H1 (cell line): ENCODE measurements at regions not wholly inside any gene's neighbourhood (a gene's known extent, or its start where the extent isn't known, plus 50 kb on each side); places are given as distances from the start of the nearest gene placed in this dataset.

Source experiments
- CTCF ChIA-PET: fragments of 300-600 bp; sonication (Branson Sonifier 250); formaldehyde crosslinking; loops from one replicate; lab custom pipeline; 2021; ENCODE audit not compliant: partially characterized antibody; lab: Charles Lee
- POLR2A ChIA-PET: fragments of 300-600 bp; sonication (Branson Sonifier 250); formaldehyde crosslinking; loops from one replicate; lab custom pipeline; 2021; ENCODE audit warnings: inconsistent platforms; ENCODE audit not compliant: partially characterized antibody; lab: Charles Lee
- DNase-seq, 2 experiments: peaks; one replicate each; pipeline versions ENCODE4 v3.0.0 to v3.0.0-alpha.2; 2010 to 2022; ENCODE audit warnings: low spot score in 2 of 2, low read depth in 1 of 2, mixed read lengths in 1 of 2
- FAIRE-seq: peaks from 2 replicates; lab custom pipeline; 2011; peaks lifted over from hg19 to GRCh38; lab: Jason Lieb, UNC
- H2AFZ ChIP-seq: 2 replicates; pipeline ENCODE4 v1.8.1; 2012; ENCODE audit warnings: low read length, inconsistent platforms
- H2AK5ac ChIP-seq: 2 replicates; pipeline ENCODE4 v1.6.1; 2013; ENCODE audit warnings: low read depth, low read length
- H2BK120ac ChIP-seq: replicated peaks from 2 replicates; pipeline ENCODE3; 2013; ENCODE audit warnings: low read depth, low read length, inconsistent platforms
- H2BK12ac ChIP-seq: 2 replicates; pipeline ENCODE4 v1.6.1; 2013; ENCODE audit warnings: low read depth, low read length
- H2BK15ac ChIP-seq: 2 replicates; pipeline ENCODE4 v1.6.1; 2013; ENCODE audit warnings: low read length
- H2BK20ac ChIP-seq: 2 replicates; pipeline ENCODE4 v1.6.1; 2013; ENCODE audit warnings: low read length
- H2BK5ac ChIP-seq: 2 replicates; pipeline ENCODE4 v1.6.1; 2013; ENCODE audit warnings: low read depth, low read length
- H3K14ac ChIP-seq: 2 replicates; pipeline ENCODE4 v1.6.1; 2013; ENCODE audit warnings: inconsistent platforms; ENCODE audit not compliant: insufficient read length
- H3K18ac ChIP-seq: 2 replicates; pipeline ENCODE4 v1.6.1; 2013; ENCODE audit warnings: low read length; ENCODE audit errors: extremely low read depth
- H3K23ac ChIP-seq: 2 replicates; pipeline ENCODE4 v1.6.1; 2013; ENCODE audit warnings: inconsistent platforms; ENCODE audit not compliant: insufficient read length
- H3K23me2 ChIP-seq: 2 replicates; pipeline ENCODE4 v1.6.1; 2013; ENCODE audit warnings: low read depth, low read length
- H3K27ac ChIP-seq: 2 replicates; pipeline ENCODE4 v1.6.1; 2011; ENCODE audit warnings: low read depth, low read length, inconsistent platforms
- H3K27me3 ChIP-seq, 4 experiments: replicated peaks in 1 of 4; 1 replicate in 1 of 4; 2 replicates in 3 of 4; pipeline versions ENCODE4 v1.6.1 to v1.8.1; 2011 to 2013; ENCODE audit warnings: low read length in 3 of 4, mild to moderate bottlenecking in 3 of 4, inconsistent platforms in 2 of 4, mixed read lengths in 2 of 4, moderate library complexity in 1 of 4; ENCODE audit not compliant: control insufficient read depth in 3 of 4, insufficient read depth in 3 of 4; ENCODE audit errors: extremely low read depth in 1 of 4
- H3K36me3 ChIP-seq, 4 experiments: 2 replicates each; pipeline versions ENCODE4 v1.6.1 to v1.8.1; 2011 to 2013; ENCODE audit warnings: mild to moderate bottlenecking in 4 of 4, low read length in 3 of 4, moderate library complexity in 2 of 4, control low read depth in 1 of 4, inconsistent platforms in 1 of 4; ENCODE audit not compliant: insufficient read depth in 4 of 4, control insufficient read depth in 2 of 4
- H3K4ac ChIP-seq: replicated peaks from 2 replicates; pipeline ENCODE3; 2013; ENCODE audit warnings: low read length, low read depth, mixed read lengths, inconsistent platforms; ENCODE audit not compliant: insufficient read length
- H3K4me1 ChIP-seq, 4 experiments: replicated peaks in 1 of 4; 1 replicate in 1 of 4; 2 replicates in 3 of 4; pipeline versions ENCODE4 v1.6.1 to v1.8.1; 2011 to 2013; ENCODE audit warnings: low read length in 3 of 4, inconsistent platforms in 2 of 4, mixed read lengths in 1 of 4; ENCODE audit not compliant: insufficient read depth in 4 of 4, control insufficient read depth in 3 of 4
- H3K4me2 ChIP-seq, 2 experiments: 2 replicates each; pipeline versions ENCODE4 v1.6.1 to v1.8.1; 2011 to 2013; ENCODE audit warnings: low read depth in 2 of 2, low read length in 2 of 2, control low read depth in 1 of 2, inconsistent platforms in 1 of 2, mild to moderate bottlenecking in 1 of 2; ENCODE audit not compliant: insufficient read depth in 1 of 2
- H3K4me3 ChIP-seq, 4 experiments: fragments of 200-600, 300-600 bp in 1 of 4; sonication (generic), shearing (Covaris generic), sonication (Bioruptor Twin) in 1 of 4; 2 replicates each; pipeline versions ENCODE4 v1.5.1 to v1.8.1; 2011 to 2016; ENCODE audit warnings: low read length in 4 of 4, low read depth in 3 of 4, control low read depth in 2 of 4, inconsistent platforms in 2 of 4, mild to moderate bottlenecking in 2 of 4, mixed read lengths in 1 of 4, moderate library complexity in 1 of 4; ENCODE audit not compliant: insufficient read depth in 2 of 4; ENCODE audit errors: extremely low read depth in 1 of 4
- H3K56ac ChIP-seq: replicated peaks from 2 replicates; pipeline ENCODE3; 2013; ENCODE audit warnings: low read depth, mild to moderate bottlenecking, mixed read lengths, low read length, inconsistent platforms; ENCODE audit not compliant: insufficient read length
- H3K79me1 ChIP-seq: 2 replicates; pipeline ENCODE4 v1.6.1; 2013; ENCODE audit warnings: low read depth, low read length, control low read depth
- H3K79me2 ChIP-seq, 2 experiments: 2 replicates each; pipeline versions ENCODE4 v1.6.1 to v1.8.1; 2012 to 2013; ENCODE audit warnings: low read length in 2 of 2, mild to moderate bottlenecking in 2 of 2, inconsistent platforms in 1 of 2; ENCODE audit not compliant: insufficient read depth in 2 of 2, control insufficient read depth in 1 of 2
- H3K9ac ChIP-seq, 4 experiments: replicated peaks in 1 of 4; 1 replicate in 1 of 4; 2 replicates in 3 of 4; pipeline versions ENCODE4 v1.6.1 to v1.8.1; 2011 to 2013; ENCODE audit warnings: low read depth in 3 of 4, low read length in 3 of 4, control low read depth in 2 of 4, mild to moderate bottlenecking in 2 of 4, moderate library complexity in 2 of 4, inconsistent platforms in 1 of 4; ENCODE audit errors: extremely low read depth in 1 of 4
- H3K9me3 ChIP-seq, 2 experiments: 2 replicates each; pipeline versions ENCODE4 v1.6.1 to v1.8.1; 2012 to 2013; ENCODE audit warnings: mild to moderate bottlenecking in 2 of 2, moderate library complexity in 2 of 2, control low read depth in 1 of 2, inconsistent platforms in 1 of 2, low read depth in 1 of 2, low read length in 1 of 2, mixed read lengths in 1 of 2; ENCODE audit not compliant: insufficient read depth in 2 of 2
- H4K20me1 ChIP-seq, 2 experiments: replicated peaks in 1 of 2; 2 replicates each; pipeline versions ENCODE3 to v1.8.1; 2011 to 2013; ENCODE audit warnings: inconsistent platforms in 2 of 2, low read length in 2 of 2, mild to moderate bottlenecking in 1 of 2; ENCODE audit not compliant: insufficient read depth in 2 of 2, control insufficient read depth in 1 of 2
- H4K5ac ChIP-seq: 2 replicates; pipeline ENCODE4 v1.6.1; 2013; ENCODE audit warnings: low read length, low read depth, mixed read lengths, inconsistent platforms; ENCODE audit not compliant: insufficient read length
- H4K8ac ChIP-seq: 2 replicates; pipeline ENCODE4 v1.8.0; 2013; ENCODE audit warnings: mild to moderate bottlenecking, moderate library complexity, low read length, inconsistent platforms; ENCODE audit not compliant: insufficient read depth; ENCODE audit errors: extremely low read depth
- H4K91ac ChIP-seq: replicated peaks from 2 replicates; pipeline ENCODE3; 2013; ENCODE audit warnings: low read length, mixed read lengths, inconsistent platforms; ENCODE audit not compliant: insufficient read length
- KDM5A ChIP-seq: fragments of 200-600 bp; IDR thresholded peaks from 2 replicates; pipeline ENCODE4 v1.7.1; 2012; ENCODE audit warnings: mild to moderate bottlenecking, low read length, inconsistent platforms, mixed read lengths
- PHF8 ChIP-seq: fragments of 200-600 bp; sonication (generic); conservative IDR thresholded peaks from 2 replicates; pipeline ENCODE4 v1.7.1; 2012; ENCODE audit warnings: low read depth, mild to moderate bottlenecking, inconsistent platforms, low read length, moderate library complexity
- POU5F1 ChIP-seq: IDR thresholded peaks from 2 replicates; pipeline ENCODE4 v1.6.1; 2011; ENCODE audit warnings: low read depth, mild to moderate bottlenecking, low read length, moderate library complexity
- RBBP5 ChIP-seq: IDR thresholded peaks from 2 replicates; pipeline ENCODE4 v1.7.1; 2012; ENCODE audit warnings: low read depth, mild to moderate bottlenecking, inconsistent platforms, low read length, moderate library complexity, borderline replicate concordance
- RNF2 ChIP-seq: fragments of 200-900, 300-1000 bp; sonication (generic); IDR thresholded peaks from 2 replicates; pipeline ENCODE4 v1.7.1; 2016; ENCODE audit warnings: borderline replicate concordance, low read depth, mild to moderate bottlenecking, antibody characterized with exemption, low read length; ENCODE audit not compliant: poor library complexity, severe bottlenecking; ENCODE audit errors: missing control alignments
- SP1 ChIP-seq: IDR thresholded peaks from 2 replicates; pipeline ENCODE4 v1.6.1; 2011; ENCODE audit warnings: low read depth, low read length
- WGBS, 2 experiments: shearing (Covaris generic) in 1 of 2; methylation state at CpG; one replicate each; pipeline versions ENCODE4 v1.1.6 to v1.1.7; 2013 to 2015; ENCODE audit warnings: low lambda C conversion rate in 2 of 2, mixed read lengths in 2 of 2, inconsistent platforms in 1 of 2, low coverage in 1 of 2, missing lambda C conversion rate in 1 of 2; ENCODE audit not compliant: insufficient replicate concordance in 2 of 2, insufficient coverage in 1 of 2, insufficient read length in 1 of 2; ENCODE audit errors: extremely low coverage in 1 of 2, missing lambda C conversion rate in 1 of 2; 5-methylcytosine and 5-hydroxymethylcytosine counted together

DNA sequence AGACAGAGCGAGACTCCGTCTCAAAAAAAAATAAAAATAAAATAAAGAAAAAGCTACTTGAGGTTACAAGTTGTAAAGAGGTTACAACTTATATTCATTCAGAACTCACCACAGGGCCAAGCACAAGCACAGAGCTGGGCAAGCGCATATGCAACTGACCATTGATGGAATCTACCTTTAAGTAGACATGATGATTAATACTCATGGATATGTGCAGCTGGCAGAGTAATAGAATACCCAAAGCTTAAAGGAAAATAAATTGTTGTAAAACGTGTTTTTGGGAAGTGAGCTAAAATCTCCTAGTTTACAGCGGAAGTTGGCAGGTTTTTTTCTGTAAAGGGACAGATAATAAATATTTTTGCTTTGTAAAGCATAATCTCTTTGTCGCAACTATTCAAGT, 111.6 kb downstream of the TMEM168 start:
- H3K27me3 ChIP-seq, result no peaks in the 10 kb centered on the region
- H3K23ac ChIP-seq, result no peak overlapping the region
- H3K23me2 ChIP-seq, result no peaks in the 10 kb centered on the region; the same call in 1 of the 2 replicates
- H2AK5ac ChIP-seq, result no peak overlapping the region
- no peaks in the 10 kb centered on the region for H3K36me3 ChIP-seq
- ChIA-PET POLR2A (no interaction called here), CTCF (interaction anchor here (0.8 to 1.9 kb wide), 2 partner anchors 11 to 152 kb away, joined by 3 to 7 read pairs; no protein-coding TSS in a partner anchor)
- H2AFZ ChIP-seq, result no peak overlapping the region
- no peak overlapping the region for H2BK120ac ChIP-seq
- no peak overlapping the region for H4K8ac ChIP-seq
- H3K56ac ChIP-seq, result no peak overlapping the region
- no peak overlapping the region for H4K5ac ChIP-seq
- no peak overlapping the region for H3K4ac ChIP-seq
- no peak overlapping the region for H2BK15ac ChIP-seq
- H3K4me2 ChIP-seq, result no peak overlapping the region
- 88% methylated on average over 6 of the region's 6 CpGs; no CpG with 5 or more reads in 1 of the 2 experiments for WGBS, 2 experiments
- no peak overlapping the region for H2BK12ac ChIP-seq
- H3K79me1 ChIP-seq, result no peaks in the 10 kb centered on the region
- no peak overlapping the region for H2BK20ac ChIP-seq
- H4K20me1 ChIP-seq, result no peaks in the 10 kb centered on the region
- no peak overlapping the region for H2BK5ac ChIP-seq
- TF ChIP-seq KDM5A (no peak), RNF2 (no peak), PHF8 (no peak), SP1 (no peak), RBBP5 (no peak), POU5F1 (no peak)
- H3K14ac ChIP-seq, result no peak overlapping the region
- DNase-seq, result no peak
- FAIRE-seq, result no peak
- H3K9me3 ChIP-seq, result no peaks in the 10 kb centered on the region
- H4K91ac ChIP-seq, result no peak overlapping the region
- no peak overlapping the region for H3K4me3 ChIP-seq
- no peaks in the 10 kb centered on the region for H3K79me2 ChIP-seq
- H3K27ac ChIP-seq, result no peak overlapping the region
- no peak overlapping the region for H3K18ac ChIP-seq
- H3K4me1 ChIP-seq, result peaks cover 3 to 14% (median 7%) of the 10 kb centered on the region in 4 experiments; a peak in 4 of 7 replicates
- no peak overlapping the region for H3K9ac ChIP-seq
